ENCODE measurements at regions not wholly inside any gene's neighbourhood (a gene's known extent, or its start where the extent isn't known, plus 50 kb on each side); places are given as distances from the start of the nearest gene placed in this dataset.

DNA sequence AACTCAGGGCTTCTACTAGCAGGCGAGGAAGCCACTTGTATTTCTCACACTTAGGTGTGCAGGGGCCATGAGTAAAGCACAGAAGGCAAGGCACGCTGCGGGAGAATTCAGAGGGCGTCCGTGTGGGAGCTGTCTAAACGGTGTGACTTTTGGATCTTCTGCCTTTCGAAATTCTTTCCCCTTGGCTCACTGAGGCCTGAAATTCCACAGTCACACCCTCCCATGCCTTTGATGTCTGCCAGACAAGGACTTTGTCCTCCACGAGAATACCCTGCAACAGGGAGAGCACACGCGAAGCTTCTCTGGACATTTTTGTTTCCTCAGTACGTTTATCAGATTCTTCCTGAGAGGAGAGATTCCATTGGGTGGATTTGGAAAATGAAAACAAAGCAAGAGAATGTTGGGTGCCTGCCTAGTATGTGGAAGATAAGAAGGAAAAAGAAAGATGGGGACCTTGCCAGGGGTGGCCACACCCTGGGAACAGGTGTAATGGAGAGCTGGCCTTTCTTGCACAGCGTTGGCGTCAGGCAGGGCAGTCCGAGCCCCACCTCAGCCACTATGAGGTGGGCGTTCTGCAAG is 235.7 kb downstream of the MYLK4 start (continued):
- TF ChIP-seq ATF4 (CRISPR knock-in tag; IDR thresholded peaks at IDR 0.05) (0 out of 4 replicates have a peak, but pooled peaks of 1 of the 2 experiments have one; percentile 33), ZNF605 (CRISPR knock-in tag; IDR thresholded peaks at IDR 0.05) (peak; percentile 77), RARG (CRISPR knock-in tag; IDR thresholded peaks at IDR 0.05; ENCODE audit: low read depth) (no peak), CENPX (CRISPR knock-in tag; IDR thresholded peaks at IDR 0.05) (no peak), MED13 (CRISPR knock-in tag; IDR thresholded peaks at IDR 0.05) (peak; percentile 46; the same call in 1 of the 2 replicates), SMAD9 (CRISPR knock-in tag; IDR thresholded peaks at IDR 0.05) (no peak), ZNF800 (CRISPR knock-in tag; IDR thresholded peaks at IDR 0.05) (peak; percentile 85), ZNF7 (CRISPR knock-in tag; IDR thresholded peaks at IDR 0.05) (no peak), RBM22 (optimal IDR thresholded peaks at IDR 0.05; ENCODE audit: low read length) (no peak), RNF219 (CRISPR knock-in tag; IDR thresholded peaks at IDR 0.05) (no peak), ZNF562 (CRISPR knock-in tag; IDR thresholded peaks at IDR 0.05; ENCODE audit: borderline replicate concordance) (no peak), ZBTB44 (CRISPR knock-in tag; IDR thresholded peaks at IDR 0.05) (no peak), PHB2 (IDR thresholded peaks at IDR 0.05; ENCODE audit: partially characterized antibody) (no peak), ZNF234 (CRISPR knock-in tag; conservative IDR thresholded peaks at IDR 0.05) (no peak), EHMT2 (IDR thresholded peaks at IDR 0.05; ENCODE audit: borderline replicate concordance, low read depth, low read length) (peak; percentile 85; the same call in 1 of the 2 replicates)
- TF ChIP-seq, protein P1, sequence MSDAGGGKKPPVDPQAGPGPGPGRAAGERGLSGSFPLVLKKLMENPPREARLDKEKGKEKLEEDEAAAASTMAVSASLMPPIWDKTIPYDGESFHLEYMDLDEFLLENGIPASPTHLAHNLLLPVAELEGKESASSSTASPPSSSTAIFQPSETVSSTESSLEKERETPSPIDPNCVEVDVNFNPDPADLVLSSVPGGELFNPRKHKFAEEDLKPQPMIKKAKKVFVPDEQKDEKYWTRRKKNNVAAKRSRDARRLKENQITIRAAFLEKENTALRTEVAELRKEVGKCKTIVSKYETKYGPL (CRISPR knock-in tag; IDR thresholded peaks at IDR 0.05): no peak
- TF ChIP-seq, protein P2, sequence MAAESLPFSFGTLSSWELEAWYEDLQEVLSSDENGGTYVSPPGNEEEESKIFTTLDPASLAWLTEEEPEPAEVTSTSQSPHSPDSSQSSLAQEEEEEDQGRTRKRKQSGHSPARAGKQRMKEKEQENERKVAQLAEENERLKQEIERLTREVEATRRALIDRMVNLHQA (CRISPR knock-in tag; IDR thresholded peaks at IDR 0.05): peak; percentile 75; the same call in 1 of the 2 replicates
- TF ChIP-seq, protein P3, sequence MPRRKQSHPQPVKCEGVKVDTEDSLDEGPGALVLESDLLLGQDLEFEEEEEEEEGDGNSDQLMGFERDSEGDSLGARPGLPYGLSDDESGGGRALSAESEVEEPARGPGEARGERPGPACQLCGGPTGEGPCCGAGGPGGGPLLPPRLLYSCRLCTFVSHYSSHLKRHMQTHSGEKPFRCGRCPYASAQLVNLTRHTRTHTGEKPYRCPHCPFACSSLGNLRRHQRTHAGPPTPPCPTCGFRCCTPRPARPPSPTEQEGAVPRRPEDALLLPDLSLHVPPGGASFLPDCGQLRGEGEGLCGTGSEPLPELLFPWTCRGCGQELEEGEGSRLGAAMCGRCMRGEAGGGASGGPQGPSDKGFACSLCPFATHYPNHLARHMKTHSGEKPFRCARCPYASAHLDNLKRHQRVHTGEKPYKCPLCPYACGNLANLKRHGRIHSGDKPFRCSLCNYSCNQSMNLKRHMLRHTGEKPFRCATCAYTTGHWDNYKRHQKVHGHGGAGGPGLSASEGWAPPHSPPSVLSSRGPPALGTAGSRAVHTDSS (CRISPR knock-in tag; conservative IDR thresholded peaks at IDR 0.05): no peak
- TF ChIP-seq, protein P4, sequence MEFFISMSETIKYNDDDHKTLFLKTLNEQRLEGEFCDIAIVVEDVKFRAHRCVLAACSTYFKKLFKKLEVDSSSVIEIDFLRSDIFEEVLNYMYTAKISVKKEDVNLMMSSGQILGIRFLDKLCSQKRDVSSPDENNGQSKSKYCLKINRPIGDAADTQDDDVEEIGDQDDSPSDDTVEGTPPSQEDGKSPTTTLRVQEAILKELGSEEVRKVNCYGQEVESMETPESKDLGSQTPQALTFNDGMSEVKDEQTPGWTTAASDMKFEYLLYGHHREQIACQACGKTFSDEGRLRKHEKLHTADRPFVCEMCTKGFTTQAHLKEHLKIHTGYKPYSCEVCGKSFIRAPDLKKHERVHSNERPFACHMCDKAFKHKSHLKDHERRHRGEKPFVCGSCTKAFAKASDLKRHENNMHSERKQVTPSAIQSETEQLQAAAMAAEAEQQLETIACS (CRISPR knock-in tag; IDR thresholded peaks at IDR 0.05): no peak
